GF-D8 (cell line): ENCODE measurements at regions not wholly inside any gene's neighbourhood (a gene's known extent, or its start where the extent isn't known, plus 50 kb on each side); places are given as distances from the start of the nearest gene placed in this dataset.
"Not testable (repeated sequence)": the region's sequence is repeated elsewhere in the genome, so short reads cannot be mapped to it uniquely, and the experiment has no call there.

Source experiments
- DNase-seq: peaks from one replicate; lab custom pipeline; 2025; lab: John Stamatoyannopoulos, UW

DNA sequence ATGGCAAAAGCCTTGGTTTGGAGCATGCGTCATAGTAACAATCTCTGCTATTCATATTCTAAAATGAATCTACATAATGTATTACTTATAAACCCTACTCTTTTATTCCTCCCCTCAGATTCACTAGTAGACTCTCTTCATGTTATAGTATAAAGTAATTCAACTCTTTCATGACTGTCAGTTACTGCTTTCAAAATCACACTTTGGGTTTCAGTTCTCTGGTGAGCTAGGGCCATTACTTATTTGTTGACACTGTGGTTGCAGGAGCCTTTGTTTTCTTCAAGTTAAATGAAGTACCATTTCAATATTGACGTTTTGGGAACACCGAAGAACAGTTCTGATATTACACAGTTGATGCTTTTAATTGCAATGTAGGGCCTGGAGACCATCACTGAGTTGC, 378.4 kb downstream of the DDX10 start:
- DNase-seq: no peak

DNA sequence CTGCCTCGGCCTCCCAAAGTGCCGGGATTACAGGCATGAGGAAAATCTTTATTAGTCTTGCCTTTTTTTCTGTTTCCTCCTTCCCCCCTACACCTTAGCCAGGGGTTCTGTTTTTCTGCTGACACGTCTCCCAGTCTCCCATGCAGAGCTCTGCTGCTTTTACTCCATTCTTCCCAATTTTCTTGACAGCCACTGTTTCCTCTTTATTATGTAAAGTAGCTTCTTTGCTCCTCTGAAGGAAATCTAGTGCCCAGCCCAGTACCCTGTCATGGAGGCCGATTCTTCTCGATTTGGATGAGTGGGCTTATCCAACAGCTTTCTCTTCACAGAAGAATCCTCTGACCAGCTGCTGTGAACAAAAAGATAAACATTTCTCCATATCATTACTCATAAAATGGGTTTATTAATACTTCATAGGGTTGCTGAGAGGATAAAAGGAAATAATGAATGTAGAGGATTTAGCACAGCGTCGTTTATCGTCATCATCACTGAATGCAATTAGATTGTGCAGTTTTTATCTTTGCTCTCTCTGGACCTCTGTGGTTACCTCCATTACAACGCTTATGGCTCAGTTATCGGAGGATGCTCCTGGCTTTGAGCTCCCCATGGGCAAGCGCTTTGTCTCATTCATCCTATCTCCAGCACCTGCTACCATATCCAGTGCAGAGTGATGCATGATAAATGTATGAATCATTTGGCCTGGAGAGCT, 375.6 kb upstream of the C11orf87 start:
- no peak for DNase-seq

DNA sequence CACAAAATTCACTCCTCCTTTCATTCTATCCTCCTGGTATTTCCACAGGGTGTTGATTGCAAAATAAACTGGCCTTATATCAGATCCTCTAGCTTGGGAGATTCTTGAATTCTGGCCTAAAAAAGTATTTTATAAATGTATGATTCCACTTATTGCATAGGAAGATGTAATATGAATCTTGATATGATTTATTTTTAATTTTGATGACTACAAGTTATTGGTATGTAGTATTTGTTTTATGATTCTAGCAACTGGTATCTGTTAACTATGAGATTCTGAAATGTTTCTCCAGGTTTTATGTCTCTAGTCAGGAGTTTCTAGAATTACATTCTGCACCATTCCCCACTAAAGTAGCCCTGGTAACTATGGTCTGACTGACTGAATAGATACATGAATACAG, 373.9 kb upstream of the C11orf87 start:
- no peak for DNase-seq

DNA sequence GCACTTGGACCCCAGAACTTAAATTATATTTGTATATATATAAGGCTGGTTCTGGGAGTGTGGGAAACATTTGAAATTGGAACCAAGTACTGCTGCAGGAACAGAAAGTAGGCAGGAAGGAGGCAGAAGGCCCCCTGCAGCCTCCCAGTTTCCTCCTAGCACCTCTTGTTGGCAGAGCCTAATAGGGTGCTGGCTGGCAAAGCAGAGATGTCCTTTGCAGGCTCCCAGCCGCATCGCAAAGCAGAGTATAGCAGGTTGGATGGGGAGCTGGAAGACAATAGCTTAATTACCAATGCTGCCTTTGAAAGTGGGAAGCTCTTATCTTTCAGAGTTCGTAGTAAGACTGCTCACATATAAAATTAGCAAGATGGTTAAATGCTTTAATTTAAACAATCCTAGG, 370.8 kb upstream of the C11orf87 start:
- DNase-seq: no peak

DNA sequence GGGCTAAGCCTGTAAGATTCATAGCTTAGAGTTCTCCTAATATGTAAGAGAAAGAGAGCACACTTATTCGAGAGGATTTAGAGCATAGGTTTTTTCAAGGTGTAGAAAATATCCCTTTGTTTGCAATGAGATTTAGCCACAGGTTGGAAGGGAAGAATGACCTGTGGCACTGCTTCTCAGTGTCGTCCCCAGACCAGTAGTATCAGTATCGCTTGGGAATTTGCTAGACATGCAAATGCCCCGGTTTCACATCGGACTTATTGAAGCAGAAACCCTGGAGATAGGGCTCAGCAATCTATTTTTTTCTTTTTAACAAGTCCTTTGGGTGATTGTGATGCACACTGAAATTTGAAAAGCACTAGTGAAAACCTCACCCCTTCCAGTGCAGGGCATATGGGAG, 362.6 kb upstream of the C11orf87 start:
- DNase-seq: no peak

DNA sequence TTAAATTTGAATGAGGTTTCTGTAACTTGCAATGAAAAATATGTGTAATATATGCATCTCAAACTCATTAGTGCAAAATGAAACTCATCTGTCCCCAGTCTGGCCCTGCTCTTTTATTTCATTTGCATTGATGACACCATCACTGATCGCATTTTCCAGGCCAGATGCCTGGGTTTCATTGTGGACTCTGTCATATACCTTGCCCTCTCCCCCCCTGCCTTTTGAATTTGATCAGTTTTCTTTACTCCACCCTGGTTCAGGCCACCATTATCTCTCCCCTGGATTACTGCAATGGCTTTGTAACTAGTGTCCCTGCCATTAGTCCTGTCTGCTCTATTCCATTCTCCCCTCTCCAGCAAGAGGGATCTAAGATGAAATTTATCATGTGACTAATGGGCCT, 360.6 kb upstream of the C11orf87 start:
- DNase-seq: no peak

DNA sequence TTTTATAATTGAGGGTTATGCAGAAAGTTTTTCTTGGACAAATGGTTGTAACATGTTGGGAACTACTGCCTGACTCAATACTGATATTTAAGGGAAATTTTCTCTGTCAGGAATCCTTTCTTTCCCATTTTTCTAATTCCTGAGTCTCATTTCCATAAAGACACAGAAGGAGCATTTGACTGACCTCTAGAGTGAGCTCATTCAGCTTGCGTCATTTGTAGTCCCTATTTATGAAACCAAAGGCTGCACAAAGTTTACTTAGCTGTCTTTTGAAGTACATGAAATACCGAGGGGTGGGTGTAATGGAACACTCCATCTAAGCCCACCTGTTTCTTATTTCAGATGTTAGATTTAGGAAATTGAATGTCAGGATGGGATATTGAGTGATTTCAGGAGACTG, 359.5 kb upstream of the C11orf87 start:
- DNase-seq: no peak

DNA sequence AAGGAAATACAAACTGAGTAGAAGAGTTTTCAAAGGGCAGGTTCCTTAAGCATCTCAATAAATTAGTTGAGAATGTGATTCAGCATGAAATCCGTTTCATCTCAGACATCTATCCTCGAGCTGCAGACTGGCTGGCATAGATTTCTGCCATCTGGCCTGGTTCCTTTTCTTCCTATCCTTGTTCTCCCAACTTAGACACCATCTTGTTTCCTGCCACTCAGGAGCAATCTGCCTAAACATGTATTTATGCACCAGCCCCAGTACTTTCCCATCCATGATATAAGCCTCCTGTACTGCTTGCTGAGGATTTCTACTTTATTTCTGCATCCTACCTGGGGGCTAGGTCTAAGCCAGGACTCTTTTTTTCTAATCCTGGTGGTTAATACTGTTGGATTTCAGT, 359.1 kb upstream of the C11orf87 start:
- DNase-seq: no peak

DNA sequence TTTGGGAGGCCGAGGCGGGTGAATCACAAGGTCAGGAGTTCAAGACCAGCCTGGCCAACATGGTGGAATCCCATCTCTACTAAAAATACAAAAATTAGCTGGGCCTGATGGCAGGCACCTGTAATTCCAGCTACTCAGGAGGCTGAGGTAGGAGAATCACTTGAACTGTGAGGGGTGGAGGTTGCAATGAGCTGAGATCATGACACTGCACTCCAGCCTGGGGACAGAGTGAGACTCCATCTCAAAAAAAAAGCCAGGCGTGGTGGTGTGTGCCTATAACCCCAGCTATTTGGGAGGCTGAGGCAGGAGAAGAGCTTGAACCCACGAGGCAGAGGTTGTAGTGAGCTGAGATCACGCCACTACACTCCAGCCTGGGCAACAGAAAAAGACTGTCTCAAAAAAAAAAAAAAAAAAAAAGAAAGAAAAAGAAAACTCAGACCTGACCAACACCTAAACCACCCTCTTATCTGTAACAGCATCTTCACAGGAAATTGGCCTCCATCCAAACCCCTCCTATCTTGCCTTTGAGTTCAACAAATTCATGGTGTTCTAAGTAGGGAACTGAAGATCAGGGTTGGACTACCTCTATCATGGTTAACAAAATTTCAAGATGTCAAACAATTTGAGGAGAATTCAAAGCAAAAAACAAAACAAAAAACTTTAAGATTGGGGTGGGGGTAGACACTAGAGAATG, 357.2 kb upstream of the C11orf87 start:
- DNase-seq: not testable (repeated sequence)

DNA sequence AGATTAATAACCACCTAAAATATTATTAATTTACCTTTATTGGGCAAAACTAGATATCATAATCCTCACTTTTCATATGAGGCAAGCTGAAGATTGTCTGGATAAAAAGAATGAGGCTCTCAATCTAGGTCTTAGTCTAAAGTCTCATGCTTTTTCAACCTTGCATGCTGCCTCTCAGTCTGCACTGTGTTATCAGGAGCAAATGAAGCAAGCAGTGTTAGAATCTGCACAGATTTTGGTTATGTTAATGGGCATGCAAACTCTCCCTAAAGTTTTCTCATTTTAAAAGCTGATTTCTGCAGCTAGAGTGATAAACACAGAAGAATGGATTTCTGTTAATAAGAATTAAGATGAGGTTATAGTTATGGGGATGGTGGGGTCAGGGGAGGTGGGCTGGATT, 350.7 kb upstream of the C11orf87 start:
- DNase-seq: no peak

DNA sequence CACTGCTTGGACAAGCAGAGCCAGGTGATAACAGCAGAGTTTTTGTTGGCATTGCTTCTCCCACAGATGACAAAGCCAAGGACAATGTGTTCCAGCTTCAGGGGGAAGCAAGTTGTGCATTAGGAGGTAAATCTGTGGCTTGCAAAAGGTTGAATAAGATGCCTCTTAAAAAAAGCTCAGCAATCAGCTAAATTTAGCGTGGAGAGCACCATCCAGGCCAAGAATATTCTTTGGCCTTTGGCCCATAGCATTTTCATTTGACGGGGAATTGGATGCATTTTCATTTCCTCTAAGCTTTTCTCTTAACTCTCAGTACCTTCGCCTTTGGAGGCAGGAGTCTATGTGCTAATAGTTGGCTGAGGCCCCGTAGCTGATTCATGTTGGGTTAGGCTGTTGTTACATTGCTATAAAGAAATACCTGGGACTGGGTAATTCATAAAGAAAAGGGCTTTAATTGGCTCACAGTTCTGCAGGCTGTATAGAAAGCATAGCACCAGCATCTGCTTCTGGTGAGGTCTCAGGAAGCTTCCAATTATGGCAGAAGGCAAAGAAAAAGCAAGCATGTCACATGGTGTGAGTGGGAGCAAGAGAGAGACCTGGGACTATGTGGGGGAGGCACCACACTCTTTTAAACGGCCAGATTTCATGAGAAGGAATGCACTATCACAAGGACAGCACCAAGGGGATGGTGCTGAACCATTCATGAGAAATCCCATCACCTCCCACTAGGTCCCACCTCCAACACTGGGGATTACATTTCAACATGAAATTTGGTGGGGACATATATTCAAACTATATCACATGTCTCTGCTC, 350.1 kb upstream of the C11orf87 start:
- no peak for DNase-seq

DNA sequence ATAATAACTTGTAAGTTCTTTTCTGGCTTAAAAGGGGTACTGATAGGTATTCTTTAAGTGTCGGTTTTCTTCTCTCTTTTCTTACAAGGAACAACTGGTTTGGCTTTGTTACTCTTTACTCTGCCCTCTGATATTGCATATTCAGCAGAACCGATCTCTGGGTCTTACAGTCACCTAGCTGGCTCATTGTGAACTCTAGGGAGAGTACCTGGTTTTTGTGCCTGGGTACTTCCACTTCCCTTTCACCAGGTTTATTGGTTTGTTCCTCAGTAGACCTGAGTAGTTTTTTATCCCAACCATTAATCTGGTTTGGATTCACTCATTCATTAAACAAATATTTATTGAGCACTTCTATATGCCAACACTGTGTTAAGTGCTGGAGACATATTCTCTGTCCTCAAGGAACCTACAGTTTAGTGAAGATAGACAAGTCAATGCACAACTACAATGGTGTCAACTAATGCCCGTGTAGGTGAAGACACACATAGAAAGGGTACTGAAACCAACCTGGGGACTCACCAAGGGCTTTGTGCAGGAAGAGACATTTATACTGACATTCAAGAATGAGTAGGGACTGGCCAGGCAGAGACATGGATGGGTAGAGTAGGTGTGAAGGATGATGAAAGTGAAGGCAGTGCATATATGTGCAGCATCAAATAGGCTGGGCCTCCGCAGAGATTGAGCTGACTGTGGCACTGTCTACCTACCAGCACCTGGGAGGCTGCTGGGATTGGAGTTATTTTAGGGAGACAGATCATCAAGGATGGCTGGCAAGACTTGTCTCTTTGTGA, 348.8 kb upstream of the C11orf87 start:
- DNase-seq: no peak

DNA sequence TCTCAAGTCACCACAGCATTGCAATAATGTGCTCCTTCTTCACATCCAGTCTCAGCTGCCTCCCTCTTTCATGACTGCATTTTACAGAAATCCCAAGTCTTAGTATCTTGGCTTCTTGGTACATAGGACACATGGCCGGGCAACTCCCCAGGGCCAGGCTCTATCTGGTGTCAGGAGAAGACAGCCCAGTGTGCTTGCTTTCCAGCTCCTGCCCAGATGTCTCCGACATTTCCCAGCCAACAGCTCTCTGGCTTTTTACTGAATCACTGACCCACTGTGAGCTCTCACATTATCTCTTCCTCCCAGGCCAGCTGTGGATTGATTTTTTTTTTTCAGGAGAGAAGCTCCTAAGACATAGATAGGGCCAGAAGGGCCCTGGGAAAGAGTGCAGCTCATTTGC, 346.0 kb upstream of the C11orf87 start:
- DNase-seq: no peak

DNA sequence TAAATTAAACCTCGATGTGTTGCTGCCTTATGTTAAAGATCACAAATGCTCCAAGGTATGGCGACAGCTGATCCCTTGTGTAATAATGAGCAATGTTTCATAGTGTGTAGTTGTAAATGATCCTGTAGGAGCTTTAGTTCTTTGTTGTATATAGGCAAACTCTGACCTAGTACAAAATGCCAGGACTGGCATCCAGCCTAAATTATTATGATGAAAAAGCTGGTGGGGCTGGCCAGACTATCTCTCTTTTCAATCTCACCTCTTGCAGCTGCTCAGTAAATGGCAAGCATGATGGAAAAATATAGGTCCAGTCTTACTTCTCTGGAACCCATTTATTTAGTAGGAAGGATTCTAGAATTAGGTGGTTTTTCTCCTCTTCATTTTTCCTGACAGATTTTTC, 345.1 kb upstream of the C11orf87 start:
- DNase-seq: no peak

DNA sequence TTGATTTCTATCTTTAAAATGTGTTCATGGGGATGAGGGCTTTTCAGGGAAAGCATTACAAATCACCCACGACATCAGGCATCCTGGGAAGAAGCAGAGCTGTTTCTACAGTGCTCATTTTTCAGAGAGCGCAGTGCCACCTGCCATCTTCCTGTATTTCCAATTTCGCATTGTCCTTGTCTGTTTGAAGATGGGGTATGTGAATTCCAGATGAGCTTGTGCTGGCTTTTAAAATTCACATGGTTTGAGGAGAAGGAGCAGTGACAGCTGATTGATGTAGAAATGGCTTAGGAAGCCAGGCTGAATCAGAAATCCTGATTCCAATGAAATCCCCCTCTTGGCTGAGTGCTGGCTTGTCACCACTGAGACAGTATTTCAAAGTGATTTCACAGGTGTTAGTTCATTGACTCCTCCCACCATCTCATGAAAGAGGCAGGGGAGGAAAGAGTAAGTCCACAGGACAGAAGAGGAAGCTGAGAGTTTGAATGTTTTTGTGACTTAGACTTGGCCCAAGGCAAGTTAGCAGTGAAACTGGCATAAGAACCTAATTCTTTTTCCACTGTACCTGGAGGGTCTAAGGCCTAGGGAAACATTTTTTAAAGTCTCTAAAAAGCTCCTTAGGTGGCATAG, 344.6 kb upstream of the C11orf87 start:
- no peak for DNase-seq

DNA sequence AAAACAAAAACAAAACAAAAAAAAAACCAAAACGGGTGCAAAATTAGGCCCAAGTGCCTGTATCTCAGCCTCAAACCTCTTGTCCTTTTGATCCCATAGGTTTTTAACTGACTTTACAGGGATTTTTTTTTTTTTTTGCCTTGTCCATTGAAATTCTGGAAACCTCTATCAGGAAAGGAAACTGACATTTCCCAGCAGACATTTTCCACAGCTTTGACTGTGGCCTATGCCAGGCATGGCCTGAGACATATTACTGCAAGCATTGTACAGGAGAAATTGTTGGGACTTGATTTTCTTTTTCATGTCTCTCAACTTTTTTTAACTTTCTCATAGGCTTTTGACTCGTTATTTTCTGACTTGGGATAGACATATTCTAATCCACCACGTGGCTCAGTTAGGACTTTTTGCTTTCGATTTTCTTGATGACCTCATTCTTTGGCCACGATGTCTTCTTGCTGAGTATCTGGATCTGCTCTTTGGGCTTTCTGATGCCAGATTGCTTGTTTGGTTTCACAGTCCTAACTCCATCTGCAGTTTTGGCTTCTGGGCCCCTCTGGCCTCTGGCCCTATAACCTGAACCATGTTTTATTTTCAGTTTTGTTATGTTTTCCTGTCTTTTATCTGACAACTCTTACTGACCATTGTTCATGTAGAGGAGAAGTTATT, 336.1 kb upstream of the C11orf87 start:
- no peak for DNase-seq

DNA sequence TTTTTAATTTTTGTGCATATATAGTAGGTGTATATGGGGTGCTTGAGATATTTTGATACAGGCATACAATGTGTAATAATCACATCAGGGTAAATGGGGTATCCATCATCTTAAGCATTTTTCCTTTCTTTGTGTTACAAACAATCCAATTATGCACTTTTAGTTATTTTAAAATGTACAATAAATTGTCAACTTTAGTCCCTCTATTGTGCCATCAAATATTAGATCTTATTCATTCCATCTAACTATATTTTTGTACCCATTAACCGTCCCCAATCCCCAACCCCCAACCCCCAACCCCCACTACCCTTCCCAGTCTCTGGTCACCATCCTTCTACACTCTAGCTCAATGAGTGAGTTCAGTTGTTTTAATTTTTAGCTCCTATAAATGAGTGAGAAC, 335.1 kb upstream of the C11orf87 start:
- no peak for DNase-seq

DNA sequence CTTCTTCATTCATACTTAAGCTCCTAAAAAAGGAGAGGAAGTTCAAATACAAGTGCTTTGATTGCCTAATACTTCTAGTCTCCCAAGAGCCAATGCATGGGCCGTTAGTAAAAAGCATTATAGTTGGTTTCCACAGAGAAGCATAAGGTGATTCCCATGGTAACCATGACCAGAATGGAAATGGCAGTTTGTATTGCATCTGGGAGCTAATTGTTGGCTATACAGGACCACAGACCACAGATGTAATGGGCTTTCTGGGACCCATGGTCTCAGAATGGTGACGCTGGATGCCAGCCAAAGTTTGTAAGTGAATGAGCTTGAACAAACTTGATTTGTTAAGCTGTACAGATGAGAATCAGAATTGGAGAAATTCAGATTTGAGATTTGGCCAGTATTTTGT, 333.9 kb upstream of the C11orf87 start:
- DNase-seq: no peak

DNA sequence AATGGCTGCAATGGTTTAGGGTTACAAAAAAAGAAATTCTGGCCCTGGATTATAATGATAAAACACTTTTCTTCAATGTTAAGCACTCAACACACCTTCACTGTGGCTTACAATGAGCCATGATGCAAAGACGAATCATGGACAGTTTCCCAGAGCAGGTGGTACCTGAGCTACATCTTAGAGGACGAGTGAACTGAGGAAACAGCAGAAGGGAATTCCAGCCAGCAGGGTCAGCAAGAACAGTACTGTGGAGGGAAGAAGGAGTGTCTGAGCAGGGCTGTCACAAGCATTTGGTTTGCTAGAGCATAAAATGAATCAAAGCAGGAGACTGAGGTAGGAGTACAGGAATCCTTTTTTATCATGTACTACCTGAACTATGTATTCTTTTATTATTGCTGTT, 332.8 kb upstream of the C11orf87 start:
- DNase-seq: no peak

DNA sequence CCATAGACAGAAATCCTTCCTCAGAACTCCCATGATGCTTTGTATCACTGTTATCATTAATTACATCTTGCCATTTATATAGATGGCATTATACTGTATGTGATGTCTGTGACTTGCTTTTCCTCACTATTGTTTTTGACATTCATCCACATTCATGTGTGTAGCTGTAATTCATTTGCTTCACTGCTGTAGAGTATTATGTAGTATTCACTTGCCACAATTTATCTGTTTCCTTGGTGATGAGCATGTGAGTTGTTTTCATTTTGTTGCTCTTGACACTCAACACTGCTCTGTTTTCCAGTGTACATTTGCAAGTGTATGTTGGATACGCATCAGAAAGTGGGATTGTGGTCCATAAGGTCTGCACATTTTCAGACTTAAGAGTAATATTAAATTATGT, 328.6 kb upstream of the C11orf87 start:
- DNase-seq: no peak

DNA sequence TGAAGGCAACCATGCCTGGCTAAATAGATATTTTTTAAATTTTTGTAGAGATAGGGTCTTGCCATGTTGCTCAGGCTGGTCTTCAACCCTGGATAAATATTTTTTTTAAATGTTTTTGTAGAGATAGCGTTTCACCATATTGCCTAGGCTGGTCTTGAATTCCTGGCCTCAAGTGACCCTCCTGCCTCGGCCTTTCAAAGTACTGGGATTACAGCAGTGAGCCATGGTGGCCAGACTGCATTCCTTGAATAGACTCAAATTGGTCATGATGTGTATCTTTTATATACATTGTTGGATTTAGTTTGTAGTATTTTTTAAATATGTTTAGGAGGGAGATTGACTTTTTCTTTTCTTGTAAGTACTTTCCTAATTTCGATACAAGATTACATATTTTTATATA, 325.7 kb upstream of the C11orf87 start:
- no peak for DNase-seq
